Upper lobe of left lung (tissue), 6 donors: ENCODE measurements at regions not wholly inside any gene's neighbourhood (a gene's known extent, or its start where the extent isn't known, plus 50 kb on each side); places are given as distances from the start of the nearest gene placed in this dataset.

Source experiments
- ATAC-seq, 2 donors: fragments of 200-7000 bp; cut with Tn5 transposase; one replicate each; pipeline ENCODE4 v1.9.1; 2022; ENCODE audit warnings: mild to moderate bottlenecking in 2 of 2, moderate library complexity in 2 of 2; ENCODE audit not compliant: low FRiP score in 2 of 2
- DNase-seq, 2 donors: peaks; one replicate each; pipeline ENCODE4 v3.0.0-alpha.2; 2019 to 2020
- H3K27ac ChIP-seq, 4 donors: fragments of 200-600 bp; sonication (generic); one replicate each; pipeline ENCODE4 v1.5.1; 2016 to 2019
- H3K27me3 ChIP-seq, 4 donors: fragments of 200-600 bp; sonication (generic); one replicate each; pipeline ENCODE4 v1.5.1; 2017 to 2019
- H3K36me3 ChIP-seq, 4 donors: fragments of 200-600 bp; sonication (generic); one replicate each; pipeline ENCODE4 v1.5.1; 2016 to 2019
- H3K4me1 ChIP-seq, 4 donors: fragments of 200-600 bp; sonication (generic); one replicate each; pipeline ENCODE4 v1.5.1; 2018 to 2019
- H3K4me3 ChIP-seq, 4 donors: fragments of 200-600 bp; sonication (generic); one replicate each; pipeline ENCODE4 v1.5.1; 2017 to 2019; ENCODE audit warnings: mild to moderate bottlenecking in 2 of 4, moderate library complexity in 1 of 4
- H3K9me3 ChIP-seq, 4 donors: fragments of 200-600 bp; sonication (generic); one replicate each; pipeline ENCODE4 v1.5.1; 2018 to 2019
- EP300 ChIP-seq, 4 donors: sonication (generic); formaldehyde crosslinking; IDR thresholded peaks; one replicate each; pipeline ENCODE4 v1.5.1; 2017; ENCODE audit warnings: antibody characterized with exemption in 4 of 4, control low read depth in 2 of 4
- POLR2A ChIP-seq, 4 donors: fragments of 450-650 bp; IDR thresholded peaks; one replicate each; pipeline ENCODE4 v1.5.1; 2016 to 2017; ENCODE audit warnings: antibody characterized with exemption in 4 of 4, mild to moderate bottlenecking in 2 of 4
- POLR2AphosphoS5 ChIP-seq, 2 donors: sonication (generic); formaldehyde crosslinking; IDR thresholded peaks; one replicate each; pipeline ENCODE4 v1.5.1; 2017; ENCODE audit warnings: antibody characterized with exemption in 2 of 2
- WGBS, 2 donors: methylation state at CpG; one replicate each; pipeline ENCODE4 v1.1.5; 2017 to 2018; 5-methylcytosine and 5-hydroxymethylcytosine counted together
- TF ChIP-seq, protein P1 (sequence below), 6 experiments: fragments of 450-650 bp in 4 of 6; fragments of 200-600 bp in 2 of 6; sonication (generic) in 2 of 6; IDR thresholded peaks; one replicate each; pipeline ENCODE4 v1.5.1; 2016 to 2019; ENCODE audit warnings: antibody characterized with exemption in 6 of 6
- donor health status: DM: no; HTN: no; CAD: no; lungs with moderate emphysema.
- donor health status: DM: no; HTN: yes; CAD: no; lungs with severe emphysema.

DNA sequence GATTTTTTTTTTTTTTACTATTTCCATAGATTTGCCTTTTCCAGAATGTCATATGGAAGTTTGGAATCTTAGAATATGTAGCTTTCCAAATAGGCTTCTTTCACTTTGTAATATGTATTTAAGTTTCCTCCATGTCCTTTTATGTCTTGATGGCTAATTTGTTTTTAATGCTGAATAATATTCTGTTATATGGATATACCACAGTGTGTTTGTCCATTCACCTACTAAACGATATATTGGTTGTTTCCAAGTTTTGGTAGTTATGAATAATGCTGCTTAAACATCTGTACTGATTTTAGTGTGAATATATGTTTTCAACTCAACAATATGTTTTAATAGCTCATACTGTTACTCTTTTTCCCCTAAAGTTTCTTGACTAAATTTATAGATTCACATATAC lies 669.8 kb upstream of the PCDH15 start:
- no peak overlapping the region for H3K4me3 ChIP-seq
- no peak for TF ChIP-seq EP300 (IDR thresholded peaks at IDR 0.05)
- no peak for TF ChIP-seq POLR2AphosphoS5 (IDR thresholded peaks at IDR 0.05)
- no peak for TF ChIP-seq POLR2A (IDR thresholded peaks at IDR 0.05)
- TF ChIP-seq, protein P1, sequence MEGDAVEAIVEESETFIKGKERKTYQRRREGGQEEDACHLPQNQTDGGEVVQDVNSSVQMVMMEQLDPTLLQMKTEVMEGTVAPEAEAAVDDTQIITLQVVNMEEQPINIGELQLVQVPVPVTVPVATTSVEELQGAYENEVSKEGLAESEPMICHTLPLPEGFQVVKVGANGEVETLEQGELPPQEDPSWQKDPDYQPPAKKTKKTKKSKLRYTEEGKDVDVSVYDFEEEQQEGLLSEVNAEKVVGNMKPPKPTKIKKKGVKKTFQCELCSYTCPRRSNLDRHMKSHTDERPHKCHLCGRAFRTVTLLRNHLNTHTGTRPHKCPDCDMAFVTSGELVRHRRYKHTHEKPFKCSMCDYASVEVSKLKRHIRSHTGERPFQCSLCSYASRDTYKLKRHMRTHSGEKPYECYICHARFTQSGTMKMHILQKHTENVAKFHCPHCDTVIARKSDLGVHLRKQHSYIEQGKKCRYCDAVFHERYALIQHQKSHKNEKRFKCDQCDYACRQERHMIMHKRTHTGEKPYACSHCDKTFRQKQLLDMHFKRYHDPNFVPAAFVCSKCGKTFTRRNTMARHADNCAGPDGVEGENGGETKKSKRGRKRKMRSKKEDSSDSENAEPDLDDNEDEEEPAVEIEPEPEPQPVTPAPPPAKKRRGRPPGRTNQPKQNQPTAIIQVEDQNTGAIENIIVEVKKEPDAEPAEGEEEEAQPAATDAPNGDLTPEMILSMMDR (IDR thresholded peaks at IDR 0.05) = no peak
- no peaks in the 10 kb centered on the region for H3K9me3 ChIP-seq
- ATAC-seq = no peak
- 90 to 93% methylated on average over 1 of the region's 1 CpG for WGBS, 2 donors
- H3K36me3 ChIP-seq = no peaks in the 10 kb centered on the region
- no peak for DNase-seq
- no peaks in the 10 kb centered on the region for H3K4me1 ChIP-seq
- H3K27me3 ChIP-seq = no peaks in the 10 kb centered on the region
- no peak overlapping the region for H3K27ac ChIP-seq

DNA sequence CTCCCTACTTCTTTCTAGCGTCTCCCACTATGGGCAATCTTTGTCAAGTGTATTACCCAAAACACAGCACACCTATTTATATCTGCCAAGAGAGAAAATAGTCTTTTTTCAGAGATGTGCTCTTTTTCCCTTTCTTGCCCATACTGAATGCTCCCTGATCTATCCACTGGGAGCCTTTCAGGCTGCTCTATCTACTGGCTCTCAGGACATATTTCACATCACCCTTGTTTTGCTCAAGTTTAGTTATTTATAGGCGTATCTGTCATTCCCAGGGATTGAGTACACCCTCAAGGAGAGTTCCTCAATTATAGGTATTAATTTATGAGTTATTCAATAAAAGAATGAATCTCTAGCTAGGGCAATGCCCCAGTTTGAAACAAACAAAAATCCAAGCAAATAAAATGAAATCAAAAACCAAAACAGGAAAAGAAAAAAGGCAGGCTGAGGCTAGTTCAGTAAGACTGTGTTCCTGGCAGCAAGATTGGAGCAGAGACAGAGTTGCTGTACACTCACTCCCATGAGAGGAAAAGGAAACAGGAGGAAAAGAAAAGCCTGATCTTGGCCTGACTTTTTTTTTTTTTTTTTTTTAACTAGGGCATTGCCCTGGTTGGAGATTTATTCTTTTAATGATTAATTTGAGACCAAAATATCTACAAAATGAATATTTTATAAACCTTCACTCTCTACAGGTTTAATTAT lies 665.9 kb upstream of the PCDH15 start:
- H3K9me3 ChIP-seq = no peaks in the 10 kb centered on the region

DNA sequence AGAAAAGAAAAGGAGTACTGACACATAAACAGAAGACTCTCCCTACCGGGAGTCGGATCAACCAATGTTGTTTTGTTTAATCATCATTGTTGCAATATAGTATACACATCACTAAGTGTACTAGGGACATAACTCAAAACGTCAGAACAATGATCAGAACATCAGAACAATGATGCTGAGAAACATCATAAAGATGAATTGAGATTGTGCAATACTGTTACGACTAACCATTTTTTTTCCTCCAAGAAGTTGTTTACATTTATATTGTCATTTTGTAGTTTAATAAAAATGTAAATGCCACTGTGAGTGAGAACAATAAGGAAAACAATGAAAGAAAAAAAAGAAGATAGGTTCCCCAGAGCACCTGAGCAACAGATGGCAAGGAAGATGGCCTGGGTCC lies 663.1 kb upstream of the PCDH15 start:
- ATAC-seq (no peak), DNase-seq (no peak)
- H3K4me3 ChIP-seq = no peak overlapping the region
- no peak overlapping the region for H3K27ac ChIP-seq
- H3K36me3 ChIP-seq = no peaks in the 10 kb centered on the region
- 62 to 64% methylated on average over 4 of the region's 4 CpGs for WGBS, 2 donors
- no peaks in the 10 kb centered on the region for H3K4me1 ChIP-seq
- H3K9me3 ChIP-seq = no peaks in the 10 kb centered on the region
- TF ChIP-seq, protein P1 (IDR thresholded peaks at IDR 0.05) = no peak
- TF ChIP-seq EP300 (IDR thresholded peaks at IDR 0.05) (no peak), POLR2AphosphoS5 (IDR thresholded peaks at IDR 0.05) (no peak), POLR2A (IDR thresholded peaks at IDR 0.05) (no peak)
- H3K27me3 ChIP-seq = no peaks in the 10 kb centered on the region

More for the DNA sequence above, 665.9 kb upstream of the PCDH15 start:
- no peaks in the 10 kb centered on the region for H3K27me3 ChIP-seq
- no peak for TF ChIP-seq POLR2AphosphoS5 (IDR thresholded peaks at IDR 0.05)
- TF ChIP-seq, protein P1 (IDR thresholded peaks at IDR 0.05) = no peak
- no peak for TF ChIP-seq POLR2A (IDR thresholded peaks at IDR 0.05)
- no peak for TF ChIP-seq EP300 (IDR thresholded peaks at IDR 0.05)
- H3K27ac ChIP-seq = peak overlapping the region in 1 of 4 donors; percentile 24
- 82 to 86% methylated on average over 2 of the region's 2 CpGs for WGBS, 2 donors
- no peaks in the 10 kb centered on the region for H3K4me1 ChIP-seq
- H3K4me3 ChIP-seq = no peak overlapping the region
- no peaks in the 10 kb centered on the region for H3K36me3 ChIP-seq
- ATAC-seq (peak in 1 of 2 donors; percentile 26), DNase-seq (no peak)

DNA sequence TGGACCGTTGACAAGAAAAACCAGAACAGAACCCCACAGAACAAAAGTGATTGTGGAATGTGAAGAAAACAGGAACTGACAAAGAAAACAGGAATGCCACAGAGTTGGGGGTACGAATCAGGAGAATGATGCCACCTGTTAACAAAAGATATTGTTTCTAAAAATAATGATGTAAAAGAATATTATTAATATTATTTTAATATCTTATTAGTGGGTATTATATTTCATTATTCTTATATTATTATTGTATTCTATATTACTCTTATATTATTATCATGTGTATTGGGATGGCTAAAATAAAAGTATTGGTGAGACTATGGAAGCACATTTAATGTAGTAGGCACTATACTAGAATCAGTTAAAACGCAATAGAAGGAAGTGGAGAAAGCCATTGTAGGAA lies 659.0 kb upstream of the PCDH15 start:
- H3K27me3 ChIP-seq = no peaks in the 10 kb centered on the region
- DNase-seq (no peak), ATAC-seq (no peak)
- H3K36me3 ChIP-seq = no peaks in the 10 kb centered on the region
- H3K9me3 ChIP-seq = no peaks in the 10 kb centered on the region
- no peak for TF ChIP-seq POLR2AphosphoS5 (IDR thresholded peaks at IDR 0.05)
- no peak for TF ChIP-seq EP300 (IDR thresholded peaks at IDR 0.05)
- TF ChIP-seq, protein P1 (IDR thresholded peaks at IDR 0.05) = no peak
- no peak for TF ChIP-seq POLR2A (IDR thresholded peaks at IDR 0.05)
- H3K27ac ChIP-seq = no peak overlapping the region
- no peaks in the 10 kb centered on the region for H3K4me1 ChIP-seq
- 70 to 76% methylated on average over 3 of the region's 3 CpGs for WGBS, 2 donors
- no peak overlapping the region for H3K4me3 ChIP-seq

DNA sequence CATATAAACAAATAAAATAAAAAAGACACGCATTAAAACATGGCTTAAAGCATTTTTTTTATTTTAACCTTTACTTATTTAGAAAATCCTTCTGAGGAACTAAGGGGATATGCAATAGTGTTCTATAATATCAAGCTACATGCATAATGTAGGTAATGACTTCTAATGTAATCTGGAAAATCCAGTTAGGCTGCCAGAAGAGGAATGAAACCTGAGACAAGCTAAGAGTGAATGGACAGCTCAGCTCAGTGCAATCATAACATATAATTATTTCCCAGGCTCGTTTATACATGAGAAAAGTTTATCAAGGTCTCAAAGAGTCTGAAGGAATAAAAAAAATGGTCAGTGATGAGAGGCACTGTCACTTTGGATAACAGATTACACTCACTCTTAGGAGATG lies 649.0 kb upstream of the PCDH15 start:
- no peak for TF ChIP-seq EP300 (IDR thresholded peaks at IDR 0.05)
- TF ChIP-seq, protein P1 (IDR thresholded peaks at IDR 0.05) = no peak
- TF ChIP-seq POLR2AphosphoS5 (IDR thresholded peaks at IDR 0.05) = no peak
- TF ChIP-seq POLR2A (IDR thresholded peaks at IDR 0.05) = no peak
- ATAC-seq = no peak
- 56 to 72% methylated on average over 2 of the region's 2 CpGs for WGBS, 2 donors
- no peaks in the 10 kb centered on the region for H3K36me3 ChIP-seq
- H3K4me1 ChIP-seq = no peaks in the 10 kb centered on the region
- no peaks in the 10 kb centered on the region for H3K9me3 ChIP-seq
- H3K4me3 ChIP-seq = no peak overlapping the region
- no peak overlapping the region for H3K27ac ChIP-seq
- no peaks in the 10 kb centered on the region for H3K27me3 ChIP-seq
- no peak for DNase-seq
